AG20443 (cell line): ENCODE measurements at regions not wholly inside any gene's neighbourhood (a gene's known extent, or its start where the extent isn't known, plus 50 kb on each side); places are given as distances from the start of the nearest gene placed in this dataset.
A peak's percentile ranks its signal among the peaks of the same experiment; 100 is the strongest.
"Not testable (repeated sequence)": the region's sequence is repeated elsewhere in the genome, so short reads cannot be mapped to it uniquely, and the experiment has no call there.

Source experiments
- DNase-seq: peaks from one replicate; pipeline ENCODE4 v3.0.0; 2012; ENCODE audit warnings: low spot score, mixed read lengths

DNA sequence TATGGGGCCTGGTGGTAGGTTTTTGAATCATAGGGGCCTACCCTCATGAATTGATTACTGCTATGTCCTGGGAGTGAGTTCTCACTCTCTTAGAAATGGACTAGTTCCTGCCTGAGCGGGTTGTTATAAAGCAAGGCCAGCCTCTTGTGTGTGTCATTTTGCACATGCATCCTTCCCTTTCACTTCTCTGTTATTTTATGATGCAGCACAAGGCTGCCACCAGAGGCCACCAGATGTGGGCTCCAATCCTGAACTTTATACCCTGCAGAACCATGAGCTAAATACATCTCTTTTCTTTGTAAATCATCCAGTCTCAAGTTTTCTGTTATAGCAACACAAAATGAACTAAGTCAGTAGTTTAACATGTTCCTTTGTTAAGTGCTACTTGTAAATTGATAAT lies 251.4 kb downstream of the BLID start:
- no peak for DNase-seq

DNA sequence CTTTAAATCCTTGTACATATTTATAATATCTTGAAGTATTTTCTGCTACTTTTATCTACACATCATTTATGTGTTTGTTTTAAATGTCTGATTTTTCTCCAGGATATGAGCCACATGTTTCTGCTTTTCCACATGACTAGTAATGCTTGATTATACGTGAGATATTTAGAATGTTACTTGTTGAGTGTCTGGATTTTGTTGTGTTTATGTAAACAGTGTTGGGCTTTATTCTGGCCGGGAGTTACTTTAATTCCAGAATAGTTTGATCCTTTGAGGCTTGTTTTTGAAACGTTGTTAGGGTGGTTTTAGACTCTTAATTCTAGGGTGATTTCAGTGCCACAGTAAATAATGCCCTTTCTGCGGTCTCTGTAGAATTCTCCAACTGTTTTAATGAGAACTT lies 252.9 kb downstream of the BLID start:
- no peak for DNase-seq

DNA sequence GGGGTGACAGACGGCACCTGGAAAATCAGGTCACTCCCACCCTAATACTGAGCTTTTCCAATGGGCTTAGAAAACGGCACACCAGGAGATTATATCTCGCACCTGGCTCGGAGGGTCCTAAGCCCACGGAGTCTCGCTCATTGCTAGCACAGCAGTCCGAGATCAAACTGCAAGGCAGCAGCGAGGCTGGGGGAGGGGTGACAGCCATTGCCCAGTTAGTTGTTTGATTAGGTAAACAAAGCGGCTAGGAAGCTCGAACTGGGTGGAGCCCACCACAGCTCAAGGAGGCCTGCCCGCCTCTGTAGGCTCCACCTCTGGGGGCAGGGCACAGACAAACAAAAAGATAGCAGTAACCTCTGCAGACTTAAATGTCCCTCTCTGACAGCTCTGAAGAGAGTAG lies 260.9 kb downstream of the BLID start:
- DNase-seq, result not testable (repeated sequence)

DNA sequence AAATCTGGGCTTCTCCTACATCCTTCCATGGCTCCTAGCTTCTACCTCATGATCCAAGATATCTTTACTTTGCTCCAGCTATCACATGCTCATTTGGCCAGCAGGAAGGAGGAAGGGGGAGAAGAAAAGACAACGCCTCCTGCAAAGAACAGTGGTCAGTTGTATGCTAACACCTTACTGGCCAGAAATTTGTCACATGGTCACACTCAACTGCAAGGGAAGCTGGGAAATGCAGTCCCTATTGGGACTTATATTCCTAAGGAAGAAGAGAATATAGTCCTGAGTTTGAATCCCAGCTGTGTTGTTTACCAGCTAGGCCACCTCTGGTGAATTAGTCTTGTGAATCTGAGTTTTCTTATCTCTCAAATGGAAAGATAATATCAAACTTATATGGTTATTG lies 272.0 kb downstream of the BLID start:
- no peak for DNase-seq

DNA sequence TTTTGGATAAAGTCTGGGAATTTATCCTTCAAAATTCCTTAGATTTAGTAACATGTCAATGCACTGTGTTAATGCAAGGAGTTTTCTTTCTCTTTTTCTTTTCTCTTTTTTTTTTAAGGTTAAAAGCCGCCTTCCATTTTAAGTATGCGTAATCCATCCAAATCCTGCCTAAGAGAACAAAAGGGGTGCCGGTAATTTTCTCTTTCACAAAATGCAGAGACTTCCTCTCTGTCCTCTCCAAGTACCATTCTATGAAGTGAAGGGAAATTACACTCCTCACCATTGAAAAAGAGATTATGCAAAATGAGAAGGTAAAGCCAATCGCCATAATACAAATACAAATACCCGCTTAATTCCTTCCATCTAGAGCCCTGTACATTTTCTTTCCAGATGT lies 273.8 kb downstream of the BLID start:
- DNase-seq, result no peak

DNA sequence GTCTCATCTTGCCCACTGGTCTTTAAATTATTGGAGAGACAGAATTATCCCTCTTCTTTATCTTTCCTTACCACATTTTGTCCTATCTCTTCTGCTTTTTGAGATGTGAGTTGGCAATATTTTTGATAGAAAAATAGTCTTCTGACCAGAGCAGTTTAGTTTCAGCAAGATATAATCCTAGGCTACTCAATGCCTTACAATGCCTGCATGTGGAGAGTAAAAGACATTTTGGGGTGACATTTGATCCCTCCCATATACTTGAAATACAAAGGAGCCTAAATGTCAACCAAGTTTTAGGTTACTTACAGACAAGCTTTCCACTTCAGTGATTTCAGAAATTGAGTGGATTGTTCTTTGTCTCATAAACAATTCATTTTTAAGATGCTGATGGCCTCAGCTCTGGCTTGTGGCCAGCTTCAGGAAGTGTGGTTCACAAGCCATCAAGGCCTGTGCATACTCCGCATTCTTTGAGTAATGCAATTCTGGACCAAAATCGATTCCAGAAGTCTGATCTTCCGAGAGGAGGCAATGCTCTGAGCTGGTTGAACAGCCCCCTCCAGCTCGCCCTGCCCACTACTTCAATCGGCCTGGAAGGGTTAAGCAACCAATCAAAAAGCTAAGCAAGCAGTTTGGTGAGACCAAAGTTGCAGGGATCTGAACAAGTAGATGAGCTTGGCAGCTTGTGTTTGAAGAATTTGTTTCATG lies 274.4 kb downstream of the BLID start:
- DNase-seq, result peak; percentile 83

DNA sequence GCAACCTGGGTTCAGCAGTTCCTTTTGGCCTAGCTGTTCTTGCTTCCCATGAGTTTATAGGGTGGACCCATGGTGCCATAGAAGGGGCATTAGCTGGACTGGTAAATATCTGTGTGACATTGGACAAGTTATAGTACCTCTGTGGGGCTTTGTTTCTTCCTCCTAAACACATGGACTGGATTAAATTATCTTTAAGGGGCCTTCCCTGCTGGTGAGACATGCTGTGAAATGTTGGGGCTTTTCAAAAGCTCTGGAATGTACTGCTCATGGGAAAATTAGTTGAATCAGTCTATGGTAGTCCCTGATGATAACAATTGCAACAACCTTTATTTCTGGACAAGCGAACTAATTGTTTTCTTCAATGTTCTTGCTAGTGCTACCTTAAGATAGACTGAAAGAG lies 276.2 kb downstream of the BLID start:
- peak; percentile 27 for DNase-seq

DNA sequence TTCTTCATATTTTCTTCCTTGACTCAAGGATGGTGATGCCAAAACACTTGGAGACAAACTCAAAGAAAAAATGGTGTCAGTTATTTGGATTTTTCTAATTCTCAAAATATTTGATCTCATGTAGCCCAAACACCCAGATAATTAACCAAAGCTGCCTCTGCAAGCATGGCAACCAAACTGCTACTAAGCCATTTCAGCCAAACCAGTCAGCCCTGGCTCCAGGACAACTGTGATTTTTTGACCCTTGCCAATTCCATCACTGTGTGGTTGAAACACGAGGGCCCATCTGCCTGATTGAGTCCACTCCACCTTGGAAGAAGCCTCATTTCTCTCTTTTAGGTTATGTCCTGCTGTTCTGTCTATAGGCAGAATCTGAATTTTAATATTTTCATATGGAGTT lies 277.4 kb downstream of the BLID start:
- peak; percentile 29 for DNase-seq

DNA sequence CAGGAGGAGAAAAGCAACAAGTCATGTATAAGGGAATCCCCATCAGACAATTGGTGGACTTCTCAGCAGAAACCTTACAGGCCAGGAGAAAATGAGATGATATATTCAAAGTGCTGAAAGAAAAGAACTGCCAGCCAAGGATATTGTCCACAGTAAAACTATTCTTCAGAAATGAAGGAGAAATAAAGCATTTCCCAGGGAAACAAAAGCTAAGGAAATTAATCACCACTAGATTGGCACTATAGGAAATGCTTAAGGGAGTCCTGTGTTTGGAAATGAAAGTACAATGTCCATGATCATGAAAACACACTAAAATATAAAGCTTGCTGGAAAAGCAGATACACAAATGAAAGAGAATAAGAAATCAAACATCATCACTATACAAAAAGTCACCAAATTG lies 282.0 kb downstream of the BLID start:
- DNase-seq, result no peak

DNA sequence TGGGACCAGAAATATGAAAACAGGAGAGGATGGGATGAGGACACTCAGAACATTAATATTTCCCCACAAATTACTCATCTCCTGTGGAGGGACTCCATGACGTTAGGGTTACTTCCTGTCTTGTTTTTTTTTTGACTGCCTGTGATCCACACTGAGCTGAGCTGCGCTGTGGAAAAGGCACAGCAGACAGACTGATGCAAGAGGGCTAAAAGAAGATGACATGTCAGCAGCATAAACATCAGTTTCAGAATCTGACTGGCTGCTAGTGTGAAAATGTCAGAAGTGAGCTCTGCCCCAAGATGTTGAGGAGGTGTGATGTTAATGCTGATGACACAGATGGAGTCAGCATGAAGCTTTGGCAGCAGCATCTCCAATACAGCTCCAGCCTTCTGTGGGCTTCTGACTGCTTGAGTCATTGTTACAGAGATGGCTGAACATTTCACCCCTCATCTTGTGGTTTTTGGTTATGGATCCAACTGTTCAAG lies 286.8 kb downstream of the BLID start:
- DNase-seq, result peak; percentile 90

DNA sequence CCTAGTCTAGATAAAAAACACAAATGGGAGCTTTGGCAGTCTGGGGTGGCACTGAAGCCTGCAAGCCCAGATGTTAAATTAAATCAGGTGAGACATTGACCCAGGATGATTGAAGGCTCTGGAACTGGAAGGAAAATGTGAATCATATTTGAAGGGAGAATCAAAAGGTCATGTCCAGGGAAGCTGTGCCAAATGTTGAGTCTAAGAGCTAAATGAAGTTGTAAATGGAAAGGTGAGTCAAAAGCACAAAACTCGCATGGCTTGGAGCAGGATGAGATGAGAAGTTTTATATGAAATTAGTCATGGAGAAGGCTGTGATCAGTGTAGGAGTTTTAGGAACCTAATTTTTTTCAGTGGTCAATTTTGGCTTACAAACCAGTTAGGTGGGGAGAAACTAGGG lies 301.1 kb downstream of the BLID start:
- DNase-seq, result peak; percentile 24

DNA sequence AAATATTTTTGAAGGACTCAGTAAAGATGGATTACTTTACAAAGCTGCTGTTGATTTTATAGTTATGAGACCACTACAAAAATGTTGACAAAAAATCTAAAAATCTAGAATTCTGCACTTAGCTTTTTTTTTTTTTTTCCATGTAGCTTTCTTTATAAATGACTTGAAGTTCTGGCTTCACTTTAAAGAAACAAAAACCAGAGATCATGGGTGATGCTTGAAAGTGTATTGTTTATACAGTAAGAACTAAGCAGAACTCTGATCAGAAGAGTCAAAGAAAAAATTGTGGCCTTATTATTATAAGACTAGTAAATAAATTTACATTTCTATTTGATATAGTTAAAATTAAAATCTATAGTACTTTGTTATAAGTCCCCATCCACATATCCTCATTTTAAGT lies 301.7 kb downstream of the BLID start:
- DNase-seq, result no peak

DNA sequence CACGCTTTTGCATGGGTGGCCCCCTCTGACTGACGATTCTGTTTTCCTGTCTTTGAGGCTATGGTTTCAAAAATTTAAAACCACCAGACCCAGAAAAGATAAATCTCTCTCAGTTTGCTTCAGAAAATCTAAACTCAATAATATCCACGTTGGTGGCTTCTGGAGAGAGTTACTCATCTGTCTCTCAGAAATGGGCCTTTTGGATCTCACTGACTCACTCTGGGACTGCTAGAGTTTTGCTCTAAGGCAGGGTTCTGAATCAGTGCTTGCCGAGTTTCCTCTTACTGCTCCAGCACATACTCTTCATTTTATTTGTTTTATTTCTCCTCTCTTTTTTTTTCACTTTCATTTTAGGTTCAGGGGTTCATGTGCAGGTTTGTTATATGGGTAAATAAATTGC lies 305.7 kb downstream of the BLID start:
- DNase-seq, result peak; percentile 86

DNA sequence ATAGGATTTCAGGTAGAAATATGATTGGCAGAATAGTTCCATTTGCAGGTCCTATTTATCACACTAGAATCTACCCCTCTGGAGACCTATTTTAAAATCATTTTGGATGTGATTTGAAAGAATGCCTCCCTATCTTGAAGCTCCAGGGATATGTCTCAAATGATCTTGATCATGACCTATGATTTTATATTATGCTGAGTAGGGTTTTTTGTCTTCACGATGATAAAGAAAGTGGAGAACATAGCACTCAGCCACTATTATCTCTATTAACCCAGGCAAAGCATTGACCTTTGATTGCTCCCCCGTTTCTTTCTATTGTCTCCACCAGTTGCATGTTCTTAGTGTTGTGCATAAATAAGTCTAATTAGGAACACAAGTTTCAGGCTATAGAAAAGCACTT lies 307.9 kb downstream of the BLID start:
- no peak for DNase-seq

DNA sequence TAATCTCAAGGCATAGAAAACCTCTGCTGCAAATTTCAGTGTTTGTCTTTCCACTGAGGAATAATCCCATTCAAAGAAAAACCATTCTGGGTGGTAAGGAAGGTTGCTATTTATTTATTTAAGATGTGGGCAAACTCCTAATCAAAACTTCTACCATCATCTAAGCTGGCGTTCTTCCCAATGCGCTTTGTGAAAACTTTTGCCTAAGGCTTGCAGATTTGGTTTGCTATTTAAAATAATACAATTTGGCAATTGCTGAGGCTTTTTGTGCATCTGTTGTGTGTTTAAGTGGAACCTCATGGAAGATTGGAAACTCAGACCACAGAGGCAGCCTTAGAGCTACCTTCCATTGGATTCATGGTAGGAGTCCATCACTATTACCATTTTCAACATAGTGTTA lies 309.0 kb downstream of the BLID start:
- no peak for DNase-seq

DNA sequence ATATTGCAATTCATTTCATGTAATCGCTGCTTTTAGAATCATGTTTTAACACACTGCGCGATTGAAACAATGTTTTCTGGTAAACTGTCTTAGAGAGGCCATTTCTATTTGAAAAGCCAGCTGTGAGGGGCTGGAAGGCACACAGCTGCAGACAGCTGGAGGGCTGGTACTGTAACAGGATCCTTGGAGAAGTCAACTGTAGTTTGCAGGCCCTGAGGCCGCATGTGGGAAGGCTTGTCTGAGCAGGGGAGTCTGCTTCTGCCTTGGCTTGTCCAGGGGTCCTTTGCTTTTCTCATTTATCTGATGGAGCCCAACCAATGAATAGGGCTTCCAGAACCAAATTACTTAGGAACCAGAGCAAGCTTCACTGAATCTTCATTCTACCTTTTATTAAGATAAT lies 313.5 kb downstream of the BLID start:
- no peak for DNase-seq

DNA sequence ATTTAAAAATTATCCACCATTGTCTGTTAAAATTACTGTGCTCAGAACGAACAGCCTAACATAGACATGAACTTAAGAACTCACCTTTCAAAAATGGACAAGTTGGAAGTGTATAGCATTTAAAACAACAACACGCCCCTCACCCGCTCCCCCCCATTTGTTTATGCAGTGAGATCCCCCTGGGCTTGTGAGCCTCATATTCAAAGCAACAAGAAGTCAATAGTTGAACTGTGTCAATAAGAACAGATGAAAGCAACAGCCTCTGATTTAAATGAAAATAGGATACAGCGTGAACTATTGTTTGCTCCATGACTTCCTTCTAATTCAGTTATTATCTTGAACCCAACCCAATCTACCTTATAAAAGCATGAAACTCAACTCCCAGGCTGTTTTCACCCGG lies 314.2 kb downstream of the BLID start:
- DNase-seq, result no peak

DNA sequence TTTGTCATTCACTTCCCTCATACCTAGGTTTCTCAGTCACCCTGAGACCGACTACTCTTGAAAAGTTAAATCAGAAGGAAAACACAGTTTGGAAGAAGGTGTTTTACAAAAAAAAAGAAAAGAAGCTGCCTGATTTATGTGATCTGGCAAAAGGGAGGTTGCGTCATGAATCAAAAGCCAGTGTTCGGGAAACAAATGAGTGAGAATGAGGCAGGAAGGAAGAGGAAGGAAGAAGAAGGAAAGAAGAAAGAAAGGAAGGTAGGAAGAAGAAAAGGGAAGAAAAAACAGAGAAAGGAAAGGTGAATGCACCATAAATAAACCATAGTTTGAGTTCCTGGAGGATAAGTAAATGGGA lies 314.6 kb downstream of the BLID start:
- DNase-seq, result no peak

DNA sequence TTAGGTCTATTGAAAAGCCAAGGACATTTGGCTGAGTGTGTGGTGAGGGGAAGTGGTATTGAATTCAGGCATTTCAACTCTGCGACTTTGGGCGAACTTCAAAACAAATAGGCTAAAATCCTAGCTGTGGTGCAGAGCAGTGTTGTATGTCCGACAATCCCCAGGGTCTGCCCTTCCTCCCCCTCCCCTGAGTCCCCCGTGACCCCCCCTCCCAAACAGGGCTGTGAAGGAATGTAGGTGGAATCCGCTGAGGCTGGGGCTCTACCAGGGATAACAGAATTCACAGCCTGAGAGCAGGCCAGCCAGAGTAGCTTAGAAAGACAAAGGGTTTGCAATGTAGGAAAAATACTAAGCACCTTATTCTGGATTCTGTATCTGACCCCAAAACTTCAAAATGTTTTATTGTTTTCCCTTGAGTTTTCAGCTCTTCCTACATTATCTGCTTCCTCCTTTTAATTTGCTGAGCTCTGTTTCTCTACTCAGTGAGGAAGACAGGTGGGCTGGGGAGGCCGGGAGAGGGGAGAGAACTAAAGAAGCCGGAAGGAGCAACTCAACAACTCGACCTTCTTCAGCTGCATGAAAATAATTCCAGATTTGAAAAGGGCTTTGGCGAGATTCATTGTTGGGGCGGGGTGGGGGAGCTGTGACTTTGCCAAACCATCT lies 315.2 kb downstream of the BLID start:
- peak; percentile 34 for DNase-seq

DNA sequence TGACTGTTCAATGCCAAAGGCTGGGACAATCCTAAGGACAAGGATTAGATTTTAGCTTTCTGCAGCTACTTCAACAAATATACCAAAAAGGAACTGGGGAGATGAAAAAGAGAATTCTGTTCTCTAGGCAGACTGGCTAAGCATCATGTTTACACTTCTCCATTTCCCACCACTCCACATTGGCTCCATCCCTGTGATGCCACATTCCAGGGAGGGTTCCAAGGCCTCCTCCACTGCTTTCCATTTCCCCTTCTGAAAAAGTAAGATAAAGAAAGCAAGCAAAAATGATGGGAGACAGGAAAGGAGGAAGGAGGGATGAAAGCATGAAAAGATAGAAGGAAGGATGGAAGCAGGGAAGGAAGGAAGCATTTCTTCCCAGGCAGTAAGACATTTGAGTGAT lies 315.8 kb downstream of the BLID start:
- DNase-seq, result no peak

DNA sequence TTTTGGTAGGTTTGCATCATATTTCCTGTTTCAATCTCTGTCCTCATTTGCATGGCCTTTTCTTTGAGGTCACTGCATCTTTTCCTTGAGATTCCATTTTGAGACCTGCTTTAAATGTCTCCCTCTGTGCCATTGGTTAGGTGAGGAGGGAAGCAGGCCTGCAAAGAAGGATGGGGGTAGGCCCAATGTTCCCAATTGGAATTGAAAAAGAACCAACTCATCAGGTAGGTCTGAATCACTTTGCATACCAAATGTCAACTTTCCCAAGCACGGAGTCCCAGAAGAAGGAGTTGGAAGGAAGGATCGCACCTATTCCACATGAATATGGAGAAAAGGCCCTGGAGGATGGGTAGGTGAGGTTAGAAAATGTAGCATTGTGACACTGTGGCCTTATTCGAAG lies 318.5 kb downstream of the BLID start:
- DNase-seq, result no peak

DNA sequence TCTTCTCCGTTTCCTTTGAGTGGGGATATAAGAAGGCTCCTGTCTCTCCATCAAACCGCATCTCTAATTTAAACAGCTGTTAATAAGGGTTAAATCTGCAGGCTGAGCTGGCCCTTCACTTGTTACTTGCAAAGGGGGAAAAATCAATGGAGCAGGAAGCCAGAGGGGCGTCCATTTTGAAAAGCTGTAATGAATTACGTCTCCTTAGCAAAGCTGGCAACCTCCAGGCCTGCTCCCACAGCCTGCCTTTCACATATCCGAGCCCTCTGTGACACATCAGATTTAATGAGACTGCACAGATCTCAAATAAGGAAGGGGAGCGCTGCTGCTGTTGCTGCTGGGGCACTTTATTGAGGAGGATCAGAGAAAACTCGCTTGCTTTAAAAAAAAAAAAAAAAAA lies 320.8 kb downstream of the BLID start:
- DNase-seq, result no peak

DNA sequence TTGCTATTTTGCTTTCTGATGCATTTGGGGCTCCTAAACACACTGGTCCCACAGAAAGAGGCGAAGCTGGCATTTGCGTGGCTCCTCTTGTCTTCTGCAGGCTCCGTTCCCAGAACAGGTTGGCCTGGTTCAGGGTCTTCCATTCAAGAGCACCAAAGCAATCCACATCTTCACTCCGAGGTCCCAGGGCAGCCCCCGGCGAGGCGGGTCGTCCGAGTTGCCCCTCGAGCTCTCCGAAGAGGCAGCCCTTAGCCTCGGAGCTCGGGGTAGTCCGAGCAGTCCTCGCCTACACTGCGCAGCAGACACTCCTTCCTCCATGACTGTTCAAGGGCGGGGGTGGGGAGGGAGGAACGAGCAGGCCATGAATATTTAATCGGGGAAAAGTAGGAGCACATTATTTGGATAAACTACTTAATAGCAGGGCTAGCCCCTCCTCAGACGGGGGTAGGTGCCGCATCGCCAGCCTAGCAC lies 321.3 kb downstream of the BLID start:
- no peak for DNase-seq

DNA sequence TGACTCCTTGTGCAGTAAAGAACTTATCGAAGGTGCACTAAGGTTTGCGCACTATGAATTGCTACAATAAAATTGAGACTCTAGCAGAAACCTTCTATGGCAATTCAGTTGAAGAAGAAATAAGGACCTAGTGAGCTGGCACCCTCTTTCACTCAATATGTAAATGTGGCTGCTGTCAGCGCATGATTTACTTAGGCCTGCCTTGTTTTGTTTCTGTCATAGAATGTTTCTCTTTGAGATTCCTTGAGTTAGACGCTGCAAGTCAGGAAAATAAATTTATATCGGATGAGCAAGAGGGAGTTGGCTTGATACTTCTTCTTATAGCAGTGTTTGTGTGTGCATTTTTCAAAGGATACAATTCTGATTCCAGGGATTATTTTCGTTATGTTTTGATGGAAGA lies 322.1 kb downstream of the BLID start:
- no peak for DNase-seq
